HG03558 (cell line): ENCODE measurements at regions not wholly inside any gene's neighbourhood (a gene's known extent, or its start where the extent isn't known, plus 50 kb on each side); places are given as distances from the start of the nearest gene placed in this dataset.

Experiments
- ATAC-seq: cut with Tn5 transposase; IDR thresholded peaks from one replicate; pipeline ENCODE4 v1.9.1; 2021; ENCODE audit warnings: moderate number of reproducible peaks; ENCODE audit not compliant: unreplicated experiment; ENCODE audit errors: extremely low read depth

DNA sequence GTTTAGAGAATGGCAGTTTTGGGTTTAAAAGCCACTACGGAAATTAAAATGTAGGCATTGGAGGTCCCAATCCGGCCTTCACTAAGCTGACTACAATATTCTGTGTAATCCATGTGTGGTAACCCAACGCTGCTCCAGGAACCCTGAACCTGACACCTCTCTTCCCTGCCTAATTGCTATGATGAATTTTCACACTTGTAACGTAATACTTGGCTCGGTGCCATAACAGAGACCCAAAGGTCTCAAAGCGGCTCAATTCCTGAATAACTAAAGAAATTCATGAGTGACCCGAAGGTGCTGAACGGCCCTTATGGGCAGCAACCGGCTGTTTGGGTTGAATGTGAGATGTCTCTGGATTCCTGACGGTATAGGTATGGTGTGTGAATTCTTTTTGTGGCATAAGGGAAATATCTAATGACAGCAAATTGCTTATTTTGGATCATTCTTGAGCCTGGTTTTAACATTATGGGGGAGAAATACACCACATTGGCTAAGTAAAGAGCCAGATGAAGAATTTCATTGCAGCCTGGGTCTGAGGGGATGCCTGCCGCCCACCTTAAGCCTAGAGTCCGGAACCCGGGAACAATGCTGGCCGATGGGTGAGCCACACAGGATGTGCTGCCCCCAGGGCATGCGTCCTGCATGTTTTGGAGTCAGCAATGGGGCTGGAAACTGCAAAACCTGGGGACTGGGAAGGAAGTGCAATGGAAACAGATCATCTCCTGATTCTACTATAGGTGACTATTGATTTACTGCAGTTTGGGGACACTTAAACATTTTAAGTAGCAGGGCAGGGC is 69.7 kb upstream of the FZD8 start:
- no peak for ATAC-seq

DNA sequence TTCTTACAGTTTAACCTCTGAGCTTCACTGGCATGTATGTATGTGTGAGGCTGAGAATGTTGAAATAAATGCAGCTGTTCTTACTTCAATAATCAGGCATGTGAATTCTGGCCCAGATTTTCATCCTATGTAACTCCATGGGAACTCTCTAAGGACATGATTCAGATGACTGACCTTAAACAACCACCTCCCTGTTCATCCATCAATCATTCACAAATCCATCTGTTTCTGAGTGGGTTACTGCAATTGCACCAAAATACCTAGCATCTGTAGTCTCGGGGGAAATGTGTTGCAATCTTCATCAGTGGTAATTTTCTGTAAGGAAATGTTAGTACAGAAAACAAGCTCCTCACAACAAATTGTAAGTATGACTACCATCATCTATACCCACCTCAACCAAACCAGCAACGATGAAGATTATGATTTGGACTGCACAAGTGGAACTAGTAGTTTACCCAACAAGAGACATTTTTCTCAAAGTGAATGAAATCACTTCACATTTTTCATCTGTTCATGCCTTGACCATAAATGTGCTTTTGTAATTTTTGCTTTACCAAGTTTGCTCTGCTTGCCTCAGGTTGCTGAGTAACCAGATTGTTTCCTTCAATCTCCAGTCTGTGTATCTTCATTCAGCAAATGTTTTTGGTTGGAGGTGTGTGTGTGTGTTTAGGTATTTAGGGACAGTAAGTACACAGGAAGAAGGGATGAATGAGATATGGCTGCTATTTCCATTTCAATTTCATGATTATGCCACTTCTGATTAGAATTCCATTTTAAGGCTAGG is 65.7 kb upstream of the FZD8 start:
- ATAC-seq = no peak

DNA sequence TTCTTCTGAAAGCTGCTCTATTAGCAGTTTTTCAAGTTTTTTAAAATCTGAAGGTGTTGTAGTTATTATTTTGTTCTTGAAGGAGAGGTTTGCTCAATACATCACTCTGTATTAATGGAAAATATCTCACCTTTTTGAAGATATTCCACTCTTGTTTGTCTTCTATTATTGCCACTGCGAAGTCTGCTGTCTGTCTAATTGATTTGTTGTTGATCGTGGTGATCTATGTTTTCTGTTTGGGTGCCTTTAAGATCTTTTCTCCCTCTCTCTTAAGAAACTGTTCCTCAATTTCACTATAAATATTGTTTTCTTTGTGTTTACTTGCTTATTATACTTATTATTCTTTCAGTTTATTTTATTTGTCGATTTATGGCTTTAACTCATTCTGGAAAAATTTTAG is 64.9 kb upstream of the FZD8 start:
- no peak for ATAC-seq

DNA sequence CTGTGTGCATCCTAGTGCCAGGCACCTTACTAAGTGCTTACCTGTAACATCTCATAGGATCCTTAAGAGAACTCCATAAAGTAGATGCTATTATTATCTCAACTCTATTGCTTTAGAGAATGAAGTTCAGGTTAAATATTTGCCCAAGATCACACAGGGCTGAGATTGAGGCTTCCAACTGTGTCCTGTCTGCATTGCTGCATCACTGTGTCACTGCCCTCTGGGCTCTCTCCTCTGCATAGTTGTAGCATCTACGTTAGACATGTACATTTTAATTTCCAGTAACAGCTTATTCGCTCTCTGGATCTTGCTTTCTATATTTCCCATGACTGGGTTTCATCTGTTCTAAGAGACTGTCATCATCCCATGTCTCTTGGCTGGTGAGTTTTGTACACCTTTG is 63.6 kb upstream of the FZD8 start:
- ATAC-seq = no peak

DNA sequence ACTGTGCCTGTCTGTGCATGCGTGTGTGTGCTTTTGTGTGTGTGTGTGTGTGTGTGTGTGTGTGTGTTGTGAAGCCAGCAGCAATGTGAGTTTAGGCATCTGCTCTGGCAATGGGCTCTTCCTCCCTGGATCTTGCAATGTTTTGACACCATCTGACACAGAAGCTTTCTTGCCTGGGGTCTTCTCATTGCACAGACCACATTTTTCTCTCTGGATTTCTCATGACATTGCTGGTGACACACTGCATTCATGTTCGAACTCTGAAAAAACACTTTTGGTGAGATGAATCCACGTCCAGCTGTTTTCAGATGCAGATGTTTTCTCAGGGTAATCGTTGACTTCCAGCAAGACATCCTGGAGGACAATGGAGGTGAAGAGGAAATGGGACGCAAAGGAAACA is 63.0 kb upstream of the FZD8 start:
- ATAC-seq = no peak

DNA sequence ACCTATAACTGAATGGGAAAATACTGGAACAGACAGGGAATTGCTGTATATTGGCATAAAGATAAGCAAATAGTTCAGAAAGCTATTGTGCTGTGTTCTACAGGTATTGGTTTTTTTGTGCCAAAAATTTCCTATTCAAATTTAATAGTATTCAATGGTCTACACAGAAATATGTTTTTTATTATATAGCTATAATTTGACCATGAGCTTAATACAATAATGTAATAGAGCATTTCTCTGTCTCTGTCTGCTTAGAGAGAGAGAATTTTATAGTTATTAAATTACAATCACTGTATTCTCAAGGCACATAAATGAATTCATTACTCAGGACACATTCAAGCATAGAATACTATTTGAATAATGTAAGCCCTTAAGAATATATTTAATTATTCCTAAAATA is 62.3 kb upstream of the FZD8 start:
- no peak for ATAC-seq

DNA sequence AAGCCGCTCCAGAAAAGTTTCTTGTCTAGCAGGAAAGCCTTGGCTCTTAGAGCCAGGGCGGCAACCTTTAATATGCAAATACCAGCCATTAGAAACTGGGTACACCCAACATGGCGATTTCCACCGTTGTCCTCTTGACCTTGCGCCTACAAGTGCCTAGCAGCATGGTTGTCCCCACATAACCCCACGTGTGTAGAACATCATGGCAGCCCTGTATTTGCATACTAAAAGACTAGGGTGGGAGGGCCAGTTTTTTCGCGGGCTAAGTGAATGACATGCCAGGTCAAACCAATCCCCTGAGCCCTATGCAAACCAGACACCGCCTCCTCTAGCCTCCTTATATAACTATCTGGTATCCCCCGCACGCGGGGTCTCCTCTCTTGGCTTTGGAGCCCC is 58.4 kb upstream of the FZD8 start:
- ATAC-seq = no peak

DNA sequence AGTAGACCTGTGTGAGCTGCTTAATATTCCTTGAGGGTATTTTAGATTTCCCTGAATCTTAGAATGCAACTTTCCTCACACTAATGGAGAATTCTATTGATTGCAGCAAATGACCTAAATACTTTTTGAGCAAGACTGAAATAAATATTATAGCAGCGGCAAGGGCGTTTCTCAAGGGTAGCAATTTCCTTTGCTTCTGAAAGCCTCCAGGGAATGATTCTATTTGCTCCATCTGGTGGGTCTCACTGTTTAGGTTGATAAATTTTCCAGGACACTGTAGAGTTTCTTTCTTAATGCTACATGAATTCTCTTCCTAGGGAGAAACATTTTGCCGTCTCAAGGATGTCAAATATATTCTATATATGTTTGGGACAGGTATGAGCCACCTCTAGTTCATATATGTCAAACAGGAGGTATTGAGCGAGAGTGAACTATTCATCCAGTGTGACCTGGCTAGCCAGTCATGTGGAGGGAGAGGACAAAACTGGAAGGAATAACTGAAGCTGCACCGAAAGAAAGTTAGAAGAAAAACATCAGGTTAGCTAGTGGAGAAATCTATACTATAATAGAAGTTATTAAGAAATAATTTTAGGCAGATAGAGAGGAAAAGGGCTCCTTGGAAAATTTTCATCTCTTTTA is 57.9 kb upstream of the FZD8 start:
- no peak for ATAC-seq

DNA sequence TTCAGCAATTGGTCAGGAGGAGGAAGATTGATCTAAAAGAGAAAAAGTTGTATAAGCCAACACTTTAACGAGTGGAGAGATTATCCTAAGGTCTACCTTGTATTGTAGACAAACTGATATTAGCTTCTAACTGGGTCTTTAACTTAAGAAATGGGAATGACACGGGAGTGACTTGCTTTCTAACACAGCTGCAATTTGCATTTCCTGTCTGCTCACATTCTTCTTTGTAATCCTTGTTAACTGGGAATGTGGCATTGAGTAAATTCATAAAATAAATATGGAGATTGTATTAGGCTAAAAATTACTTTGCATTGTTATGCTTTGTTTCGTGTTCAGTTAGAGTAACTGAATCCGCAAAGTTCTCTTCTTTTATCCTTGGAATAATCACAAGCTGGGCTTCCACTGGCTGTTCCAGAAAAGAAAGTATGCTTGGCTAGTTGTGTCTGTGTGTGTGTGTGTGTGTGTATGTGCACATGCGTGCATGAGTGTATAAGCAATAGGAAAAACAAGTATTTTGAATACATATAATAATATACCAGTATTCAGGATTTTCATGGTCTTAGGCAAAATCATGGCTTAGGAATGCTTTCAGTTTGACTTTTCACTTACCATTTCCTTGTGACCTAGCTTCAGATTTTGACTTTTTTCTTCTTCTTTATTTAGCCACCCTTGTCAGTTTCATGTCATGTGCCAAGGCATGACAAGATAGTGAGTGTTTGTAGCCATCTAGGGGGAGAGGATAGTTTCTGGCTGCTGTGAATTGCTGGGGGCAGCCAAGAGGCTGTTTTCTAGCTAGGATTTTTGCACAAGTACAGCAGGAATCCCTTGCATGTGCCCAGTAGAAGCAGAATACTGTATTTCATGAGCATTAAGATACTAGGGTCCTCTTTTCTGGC is 54.5 kb upstream of the FZD8 start:
- ATAC-seq = no peak

DNA sequence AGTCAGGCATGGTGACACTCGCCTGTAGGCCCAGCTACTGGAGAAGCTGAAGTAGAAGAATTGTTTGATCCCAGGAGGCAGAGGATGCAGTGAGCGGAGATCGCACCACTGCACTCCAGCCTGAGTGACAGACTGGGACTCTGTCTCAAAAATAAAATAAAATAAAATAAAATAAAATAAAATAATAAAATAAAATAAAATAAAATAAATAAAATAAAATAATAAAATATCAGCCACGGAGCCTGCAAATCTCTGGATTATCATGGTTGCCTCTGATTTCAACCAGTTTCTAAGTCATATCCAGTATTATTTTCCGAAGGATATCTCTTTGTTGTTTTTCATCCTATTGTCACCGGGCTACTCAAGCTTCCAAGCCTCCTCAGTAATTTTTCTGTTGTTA is 51.7 kb upstream of the FZD8 start:
- no peak for ATAC-seq
